AG08395 (cell line): ENCODE measurements at regions not wholly inside any gene's neighbourhood (a gene's known extent, or its start where the extent isn't known, plus 50 kb on each side); places are given as distances from the start of the nearest gene placed in this dataset.

Experiments used
- DNase-seq: peaks from one replicate; pipeline ENCODE4 v3.0.0; 2012; ENCODE audit warnings: mixed read lengths, low spot score

GRCh38 chr4:143082701-143083100 is 102.0 kb upstream of the USP38 start:
- DNase-seq, result no peak

GRCh38 chr4:143083756-143084472 is 100.8 kb upstream of the USP38 start:
- DNase-seq, result no peak

GRCh38 chr4:143084566-143084965 is 100.2 kb upstream of the USP38 start:
- DNase-seq, result no peak

GRCh38 chr4:143085224-143085623 is 99.5 kb upstream of the USP38 start:
- no peak for DNase-seq

- no peak for DNase-seq
Measured at GRCh38 chr4:143085659-143086058, 99.1 kb upstream of the USP38 start.

- no peak for DNase-seq
Measured at GRCh38 chr4:143089291-143089690, 95.4 kb upstream of the USP38 start.

GRCh38 chr4:143089847-143090246 is 94.9 kb upstream of the USP38 start:
- DNase-seq, result no peak

GRCh38 chr4:143091862-143092261 is 92.9 kb upstream of the USP38 start:
- DNase-seq, result no peak

GRCh38 chr4:143095447-143095846 is 89.3 kb upstream of the USP38 start:
- no peak for DNase-seq

GRCh38 chr4:143097751-143098150 is 87.0 kb upstream of the USP38 start:
- DNase-seq, result no peak

- no peak for DNase-seq
Measured at GRCh38 chr4:143099693-143100092, 85.0 kb upstream of the USP38 start.

GRCh38 chr4:143109376-143109775 is 75.3 kb upstream of the USP38 start:
- no peak for DNase-seq

- DNase-seq, result no peak
Measured at GRCh38 chr4:143118663-143119062, 66.1 kb upstream of the USP38 start.

GRCh38 chr4:143127621-143128020 is 57.1 kb upstream of the USP38 start:
- DNase-seq, result no peak

GRCh38 chr4:143133977-143134376 is 50.7 kb upstream of the USP38 start:
- no peak for DNase-seq
